ENCODE measurements at regions not wholly inside any gene's neighbourhood (a gene's known extent, or its start where the extent isn't known, plus 50 kb on each side); places are given as distances from the start of the nearest gene placed in this dataset.

- TF ChIP-seq REST (IDR thresholded peaks at IDR 0.05; ENCODE audit: low read depth) (no peak), TEAD4 (IDR thresholded peaks at IDR 0.05) (no peak), RAD21 (IDR thresholded peaks at IDR 0.05; ENCODE audit: low read depth) (no peak), CREB1 (IDR thresholded peaks at IDR 0.05; ENCODE audit: low read depth) (no peak), TAF1 (IDR thresholded peaks at IDR 0.05; ENCODE audit: low read depth) (no peak), TCF12 (IDR thresholded peaks at IDR 0.05; ENCODE audit: low read depth) (no peak), EP300 (IDR thresholded peaks at IDR 0.05; ENCODE audit: borderline replicate concordance) (no peak), USF1 (IDR thresholded peaks at IDR 0.05) (no peak), MAX (IDR thresholded peaks at IDR 0.05) (no peak), CEBPB (IDR thresholded peaks at IDR 0.05) (no peak), NFIC (IDR thresholded peaks at IDR 0.05) (no peak), YY1 (IDR thresholded peaks at IDR 0.05; ENCODE audit: low read depth) (no peak)
Observed at GRCh38 chr5:107302441-107302840, 368.3 kb downstream of the EFNA5 start.
